Endothelial cell of umbilical vein (primary cell): ENCODE measurements at regions not wholly inside any gene's neighbourhood (a gene's known extent, or its start where the extent isn't known, plus 50 kb on each side); places are given as distances from the start of the nearest gene placed in this dataset.

Experiments
- BruUV-seq: library from RNA; stranded (reverse); fragments of 400-500 nt; replicated peaks from 2 replicates; lab custom pipeline; 2021; lab: Mats Ljungman, UMichigan
- CTCF ChIA-PET: fragments of 300-600, 350-600 bp; sonication (Branson Sonifier 250); formaldehyde crosslinking; loops from one replicate; lab custom pipeline; 2021; ENCODE audit warnings: antibody characterized with exemption, inconsistent platforms; lab: Charles Lee
- POLR2A ChIA-PET: fragments of 300-600, 350-600 bp; sonication (Branson Sonifier 250); formaldehyde crosslinking; loops from one replicate; lab custom pipeline; 2021; ENCODE audit warnings: antibody characterized with exemption, inconsistent platforms; lab: Charles Lee
- DNase-seq: peaks from one replicate; pipeline ENCODE4 v3.0.0-alpha.2; 2011; ENCODE audit warnings: low read depth, low spot score
- FAIRE-seq: peaks from 2 replicates; lab custom pipeline; 2011; peaks lifted over from hg19 to GRCh38; lab: Jason Lieb, UNC
- H2AFZ ChIP-seq: 2 replicates; pipeline ENCODE4 v1.6.0; 2012; ENCODE audit warnings: low read depth, low read length, control low read depth, inconsistent platforms
- H3K27ac ChIP-seq: 2 replicates; pipeline ENCODE4 v1.5.1; 2011; ENCODE audit warnings: low read depth, mild to moderate bottlenecking, control low read depth, low read length, moderate library complexity; ENCODE audit not compliant: insufficient read depth
- H3K27me3 ChIP-seq, 2 experiments: 2 replicates each; pipeline versions ENCODE4 v1.6.0 to v1.6.1; 2011; ENCODE audit warnings: low read length in 2 of 2, mixed read lengths in 1 of 2; ENCODE audit not compliant: control insufficient read depth in 2 of 2, insufficient read depth in 2 of 2
- H3K36me3 ChIP-seq, 2 experiments: 2 replicates in 1 of 2; 3 replicates in 1 of 2; pipeline ENCODE4 v1.5.1; 2011; ENCODE audit warnings: low read length in 2 of 2, mild to moderate bottlenecking in 1 of 2, moderate library complexity in 1 of 2; ENCODE audit not compliant: control insufficient read depth in 2 of 2, insufficient read depth in 2 of 2; ENCODE audit errors: extremely low read depth in 1 of 2
- H3K4me1 ChIP-seq: 3 replicates; pipeline ENCODE4 v1.5.1; 2011; ENCODE audit warnings: mild to moderate bottlenecking, low read length; ENCODE audit not compliant: control insufficient read depth, insufficient read depth; ENCODE audit errors: extremely low read depth
- H3K4me2 ChIP-seq: 2 replicates; pipeline ENCODE4 v1.6.1; 2011; ENCODE audit warnings: low read length, control low read depth, mixed read lengths; ENCODE audit not compliant: insufficient read depth
- H3K4me3 ChIP-seq, 3 experiments: fragments of 200-600 bp in 1 of 3; sonication (generic), shearing (Covaris generic) in 1 of 3; replicated peaks in 1 of 3; 2 replicates each; pipeline ENCODE4 v1.5.1; 2011 to 2016; ENCODE audit warnings: control low read depth in 3 of 3, low read length in 3 of 3, mild to moderate bottlenecking in 2 of 3, inconsistent platforms in 1 of 3, low read depth in 1 of 3, moderate library complexity in 1 of 3; ENCODE audit not compliant: insufficient read depth in 1 of 3
- H3K79me2 ChIP-seq: 2 replicates; pipeline ENCODE4 v1.6.0; 2012; ENCODE audit warnings: low read length, inconsistent platforms; ENCODE audit not compliant: control insufficient read depth, insufficient read depth
- H3K9ac ChIP-seq: replicated peaks from 2 replicates; pipeline ENCODE3; 2011; ENCODE audit warnings: low read length, control low read depth; ENCODE audit not compliant: insufficient read depth; ENCODE audit errors: extremely low read depth
- H3K9me1 ChIP-seq: replicated peaks from 3 replicates; pipeline ENCODE4 v1.6.0; 2011; ENCODE audit warnings: mild to moderate bottlenecking, low read length; ENCODE audit not compliant: control insufficient read depth, insufficient read depth; ENCODE audit errors: extremely low read depth
- H3K9me3 ChIP-seq: replicated peaks from 2 replicates; pipeline ENCODE4 v1.5.1; 2012; ENCODE audit warnings: low read length, inconsistent platforms; ENCODE audit not compliant: control insufficient read depth, insufficient read depth
- H4K20me1 ChIP-seq: replicated peaks from 2 replicates; pipeline ENCODE3; 2011; ENCODE audit warnings: mild to moderate bottlenecking, low read length; ENCODE audit not compliant: control insufficient read depth, insufficient read depth; ENCODE audit errors: extremely low read depth
- CTCF ChIP-seq, 2 donors: IDR thresholded peaks; 1 replicate in 1 of 2; 2 replicates in 1 of 2; pipeline ENCODE4 v1.5.1; 2011; ENCODE audit warnings: low read length in 2 of 2, mild to moderate bottlenecking in 2 of 2, moderate library complexity in 2 of 2, control low read depth in 1 of 2, inconsistent platforms in 1 of 2, low read depth in 1 of 2; ENCODE audit not compliant: insufficient read depth in 1 of 2; ENCODE audit errors: extremely low read depth in 1 of 2
- EZH2 ChIP-seq: IDR thresholded peaks from 2 replicates; pipeline ENCODE4 v1.6.1; 2012; ENCODE audit warnings: borderline replicate concordance, low read depth, mild to moderate bottlenecking, moderate library complexity, low read length, inconsistent platforms; ENCODE audit not compliant: severe bottlenecking
- FOS ChIP-seq: IDR thresholded peaks from 2 replicates; pipeline ENCODE4 v1.6.1; 2011; ENCODE audit warnings: mild to moderate bottlenecking, low read length, moderate library complexity, borderline replicate concordance; ENCODE audit not compliant: insufficient read depth
- GATA2 ChIP-seq: IDR thresholded peaks from 2 replicates; pipeline ENCODE4 v1.7.0; 2011; ENCODE audit warnings: low read depth, mild to moderate bottlenecking, moderate library complexity, mixed read lengths, low read length; ENCODE audit not compliant: insufficient read length, insufficient read depth
- JUN ChIP-seq: IDR thresholded peaks from 2 replicates; pipeline ENCODE4 v1.6.1; 2011; ENCODE audit warnings: borderline replicate concordance, low read depth; ENCODE audit not compliant: insufficient read length, insufficient read depth
- MYC ChIP-seq: IDR thresholded peaks from one replicate; pipeline ENCODE4 v1.6.1; 2011; ENCODE audit warnings: mild to moderate bottlenecking, low read depth, low read length
- POLR2A ChIP-seq: IDR thresholded peaks from 2 replicates; pipeline ENCODE4 v1.6.1; 2012; ENCODE audit warnings: low read depth, mild to moderate bottlenecking, control low read depth, low read length
- POLR2AphosphoS5 ChIP-seq: IDR thresholded peaks from 2 replicates; pipeline ENCODE4 v1.6.1; 2012; ENCODE audit warnings: low read depth, mild to moderate bottlenecking, control low read depth, low read length, moderate library complexity; ENCODE audit not compliant: insufficient read depth
- dilution Hi-C: fragments of 300-500 bp; cut with MboI; formaldehyde crosslinking; loops from one replicate; pipeline ENCODE4 v1.15.0; 2019; ENCODE audit warnings: low sequenced_read_pairs; ENCODE audit not compliant: extremely low pct_ligation_motif_present
- intact Hi-C: fragments of 100-400 bp; cut with micrococcal nuclease; formaldehyde crosslinking; loops from one replicate; pipeline ENCODE4 v1.10.0; 2022
- TF ChIP-seq, protein P1 (sequence below): IDR thresholded peaks from 2 replicates; pipeline ENCODE4 v1.6.1; 2011; ENCODE audit not compliant: insufficient read depth, insufficient read length

DNA sequence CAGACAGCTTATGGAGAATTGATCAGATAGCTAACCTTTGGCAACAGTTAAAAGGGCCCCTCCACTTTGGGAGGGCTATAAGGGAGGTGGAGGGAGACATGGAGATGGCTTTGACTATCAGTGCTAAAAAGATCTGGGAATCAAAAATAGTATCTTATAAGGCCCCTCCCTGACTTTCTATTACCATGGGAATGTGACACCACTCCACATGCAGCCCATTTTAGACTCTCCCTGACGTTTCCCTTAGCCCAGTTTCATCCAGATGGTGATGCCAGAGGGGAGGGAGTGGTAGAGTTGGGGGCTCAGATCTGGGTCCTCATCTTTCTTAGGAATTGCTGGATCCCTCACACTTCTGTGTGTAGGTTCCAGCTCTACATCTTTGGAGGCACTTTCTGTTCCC lies 200.0 kb upstream of the DTNBP1 start:
- CTCF ChIA-PET = no interaction called here
- Histone ChIP-seq H3K9me1 (no peaks in the 10 kb centered on the region), H3K79me2 (no peaks in the 10 kb centered on the region), H4K20me1 (no peaks in the 10 kb centered on the region), H3K27ac (no peak overlapping the region), H3K27me3 (peaks cover 0 to 3% of the 10 kb centered on the region in 2 experiments), H3K4me1 (no peaks in the 10 kb centered on the region), H3K4me3 (no peak overlapping the region), H3K36me3 (no peaks in the 10 kb centered on the region), H3K9me3 (no peaks in the 10 kb centered on the region), H3K9ac (no peak overlapping the region), H2AFZ (no peak overlapping the region), H3K4me2 (no peak overlapping the region)
- TF ChIP-seq GATA2 (no peak), POLR2AphosphoS5 (no peak), POLR2A (no peak), EZH2 (no peak), FOS (no peak)
- TF ChIP-seq, protein P1, sequence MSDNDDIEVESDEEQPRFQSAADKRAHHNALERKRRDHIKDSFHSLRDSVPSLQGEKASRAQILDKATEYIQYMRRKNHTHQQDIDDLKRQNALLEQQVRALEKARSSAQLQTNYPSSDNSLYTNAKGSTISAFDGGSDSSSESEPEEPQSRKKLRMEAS = no peak
- POLR2A ChIA-PET = no interaction called here
- FAIRE-seq (no peak), DNase-seq (no peak)
- dilution Hi-C loops = no loop called here
- intact Hi-C loops = no loop called here
- no TSS peak for BruUV-seq

DNA sequence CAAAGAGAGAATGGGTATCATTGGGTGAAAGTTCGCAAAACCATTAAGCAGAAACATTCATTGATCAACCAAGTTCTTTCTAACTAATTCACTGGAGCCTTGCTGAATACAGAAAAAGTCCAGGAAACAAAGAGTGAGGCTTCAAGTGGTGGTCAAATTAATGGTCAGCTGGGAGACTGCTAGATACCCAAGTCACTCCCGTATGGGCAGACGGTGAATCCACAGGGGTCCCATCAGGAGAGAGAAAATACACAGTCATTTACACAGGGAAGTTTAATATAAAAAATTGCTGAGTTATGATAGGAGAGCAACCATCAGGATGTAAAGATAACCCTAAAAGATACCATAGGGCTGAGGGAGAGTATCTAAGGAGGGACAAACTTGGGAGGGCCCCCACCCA lies 198.7 kb upstream of the DTNBP1 start:
- Histone ChIP-seq H3K4me1 (no peaks in the 10 kb centered on the region), H3K27me3 (peaks cover 0 to 3% of the 10 kb centered on the region in 2 experiments), H3K79me2 (no peaks in the 10 kb centered on the region), H3K36me3 (no peaks in the 10 kb centered on the region), H3K4me3 (no peak overlapping the region), H4K20me1 (no peaks in the 10 kb centered on the region), H3K9me1 (no peaks in the 10 kb centered on the region), H3K27ac (no peak overlapping the region), H2AFZ (no peak overlapping the region), H3K4me2 (no peak overlapping the region), H3K9ac (no peak overlapping the region), H3K9me3 (no peaks in the 10 kb centered on the region)
- DNase-seq (no peak), FAIRE-seq (no peak)
- dilution Hi-C loops = no loop called here
- CTCF ChIA-PET = no interaction called here
- intact Hi-C loops = no loop called here
- POLR2A ChIA-PET = no interaction called here
- TF ChIP-seq MYC (no peak), GATA2 (no peak), POLR2AphosphoS5 (no peak), POLR2A (no peak), CTCF (IDR thresholded peaks at IDR 0.05; ENCODE audit: extremely low read depth in 1 of 2, insufficient read depth in 1 of 2, low read depth in 1 of 2, low read length in 2 of 2) (no peak), EZH2 (no peak), FOS (no peak), JUN (no peak)
- TF ChIP-seq, protein P1 = no peak
- BruUV-seq = no TSS peak
